Liver (tissue), 3 donors: ENCODE measurements at regions not wholly inside any gene's neighbourhood (a gene's known extent, or its start where the extent isn't known, plus 50 kb on each side); places are given as distances from the start of the nearest gene placed in this dataset.

Source experiments
- TF ChIP-seq, protein P1 (sequence below): IDR thresholded peaks from 2 replicates; pipeline ENCODE4 v1.6.1; 2016; ENCODE audit warnings: antibody characterized with exemption
- TF ChIP-seq, protein P2 (sequence below): IDR thresholded peaks from 2 replicates; pipeline ENCODE4 v1.6.1; 2016; ENCODE audit warnings: antibody characterized with exemption, mild to moderate bottlenecking
- TF ChIP-seq, protein P3 (sequence below): fragments of 150-350 bp; IDR thresholded peaks from 2 replicates; pipeline ENCODE4 v1.5.1; 2017; ENCODE audit warnings: improper control_type of control experiment, low read depth, low read length; ENCODE audit not compliant: missing input control
- donor health status: healthy.
- donor health status: healthy.

DNA sequence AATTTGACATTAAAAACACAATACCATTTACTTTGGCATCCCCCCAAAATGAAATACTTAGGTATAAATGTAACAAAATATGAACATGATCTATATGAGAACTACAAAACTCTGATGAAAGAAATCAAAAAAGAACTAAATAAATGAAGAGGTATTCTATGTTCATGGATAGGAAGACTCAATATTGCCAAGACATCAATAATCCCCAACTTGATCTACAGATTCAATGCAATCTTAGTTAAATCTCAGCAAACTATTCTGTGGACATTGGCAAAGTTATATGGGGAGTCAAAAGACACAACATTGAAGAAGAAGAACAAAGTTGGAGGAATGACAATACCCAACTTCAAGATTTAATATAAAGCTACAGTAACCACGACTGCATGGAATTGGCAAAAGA is 145.2 kb upstream of the HEY2 start:
- TF ChIP-seq, protein P1, sequence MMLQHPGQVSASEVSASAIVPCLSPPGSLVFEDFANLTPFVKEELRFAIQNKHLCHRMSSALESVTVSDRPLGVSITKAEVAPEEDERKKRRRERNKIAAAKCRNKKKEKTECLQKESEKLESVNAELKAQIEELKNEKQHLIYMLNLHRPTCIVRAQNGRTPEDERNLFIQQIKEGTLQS: no peak
- TF ChIP-seq, protein P2, sequence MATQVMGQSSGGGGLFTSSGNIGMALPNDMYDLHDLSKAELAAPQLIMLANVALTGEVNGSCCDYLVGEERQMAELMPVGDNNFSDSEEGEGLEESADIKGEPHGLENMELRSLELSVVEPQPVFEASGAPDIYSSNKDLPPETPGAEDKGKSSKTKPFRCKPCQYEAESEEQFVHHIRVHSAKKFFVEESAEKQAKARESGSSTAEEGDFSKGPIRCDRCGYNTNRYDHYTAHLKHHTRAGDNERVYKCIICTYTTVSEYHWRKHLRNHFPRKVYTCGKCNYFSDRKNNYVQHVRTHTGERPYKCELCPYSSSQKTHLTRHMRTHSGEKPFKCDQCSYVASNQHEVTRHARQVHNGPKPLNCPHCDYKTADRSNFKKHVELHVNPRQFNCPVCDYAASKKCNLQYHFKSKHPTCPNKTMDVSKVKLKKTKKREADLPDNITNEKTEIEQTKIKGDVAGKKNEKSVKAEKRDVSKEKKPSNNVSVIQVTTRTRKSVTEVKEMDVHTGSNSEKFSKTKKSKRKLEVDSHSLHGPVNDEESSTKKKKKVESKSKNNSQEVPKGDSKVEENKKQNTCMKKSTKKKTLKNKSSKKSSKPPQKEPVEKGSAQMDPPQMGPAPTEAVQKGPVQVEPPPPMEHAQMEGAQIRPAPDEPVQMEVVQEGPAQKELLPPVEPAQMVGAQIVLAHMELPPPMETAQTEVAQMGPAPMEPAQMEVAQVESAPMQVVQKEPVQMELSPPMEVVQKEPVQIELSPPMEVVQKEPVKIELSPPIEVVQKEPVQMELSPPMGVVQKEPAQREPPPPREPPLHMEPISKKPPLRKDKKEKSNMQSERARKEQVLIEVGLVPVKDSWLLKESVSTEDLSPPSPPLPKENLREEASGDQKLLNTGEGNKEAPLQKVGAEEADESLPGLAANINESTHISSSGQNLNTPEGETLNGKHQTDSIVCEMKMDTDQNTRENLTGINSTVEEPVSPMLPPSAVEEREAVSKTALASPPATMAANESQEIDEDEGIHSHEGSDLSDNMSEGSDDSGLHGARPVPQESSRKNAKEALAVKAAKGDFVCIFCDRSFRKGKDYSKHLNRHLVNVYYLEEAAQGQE: no peak
- TF ChIP-seq, protein P3, sequence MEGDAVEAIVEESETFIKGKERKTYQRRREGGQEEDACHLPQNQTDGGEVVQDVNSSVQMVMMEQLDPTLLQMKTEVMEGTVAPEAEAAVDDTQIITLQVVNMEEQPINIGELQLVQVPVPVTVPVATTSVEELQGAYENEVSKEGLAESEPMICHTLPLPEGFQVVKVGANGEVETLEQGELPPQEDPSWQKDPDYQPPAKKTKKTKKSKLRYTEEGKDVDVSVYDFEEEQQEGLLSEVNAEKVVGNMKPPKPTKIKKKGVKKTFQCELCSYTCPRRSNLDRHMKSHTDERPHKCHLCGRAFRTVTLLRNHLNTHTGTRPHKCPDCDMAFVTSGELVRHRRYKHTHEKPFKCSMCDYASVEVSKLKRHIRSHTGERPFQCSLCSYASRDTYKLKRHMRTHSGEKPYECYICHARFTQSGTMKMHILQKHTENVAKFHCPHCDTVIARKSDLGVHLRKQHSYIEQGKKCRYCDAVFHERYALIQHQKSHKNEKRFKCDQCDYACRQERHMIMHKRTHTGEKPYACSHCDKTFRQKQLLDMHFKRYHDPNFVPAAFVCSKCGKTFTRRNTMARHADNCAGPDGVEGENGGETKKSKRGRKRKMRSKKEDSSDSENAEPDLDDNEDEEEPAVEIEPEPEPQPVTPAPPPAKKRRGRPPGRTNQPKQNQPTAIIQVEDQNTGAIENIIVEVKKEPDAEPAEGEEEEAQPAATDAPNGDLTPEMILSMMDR: no peak
